Endothelial cell of umbilical vein (primary cell): ENCODE measurements at regions not wholly inside any gene's neighbourhood (a gene's known extent, or its start where the extent isn't known, plus 50 kb on each side); places are given as distances from the start of the nearest gene placed in this dataset.

Source experiments
- BruUV-seq: library from RNA; stranded (reverse); fragments of 400-500 nt; replicated peaks from 2 replicates; lab custom pipeline; 2021; lab: Mats Ljungman, UMichigan
- CTCF ChIA-PET: fragments of 300-600, 350-600 bp; sonication (Branson Sonifier 250); formaldehyde crosslinking; loops from one replicate; lab custom pipeline; 2021; ENCODE audit warnings: antibody characterized with exemption, inconsistent platforms; lab: Charles Lee
- POLR2A ChIA-PET: fragments of 300-600, 350-600 bp; sonication (Branson Sonifier 250); formaldehyde crosslinking; loops from one replicate; lab custom pipeline; 2021; ENCODE audit warnings: antibody characterized with exemption, inconsistent platforms; lab: Charles Lee
- DNase-seq: peaks from one replicate; pipeline ENCODE4 v3.0.0-alpha.2; 2011; ENCODE audit warnings: low read depth, low spot score
- FAIRE-seq: peaks from 2 replicates; lab custom pipeline; 2011; peaks lifted over from hg19 to GRCh38; lab: Jason Lieb, UNC
- H2AFZ ChIP-seq: 2 replicates; pipeline ENCODE4 v1.6.0; 2012; ENCODE audit warnings: low read depth, low read length, control low read depth, inconsistent platforms
- H3K27ac ChIP-seq: 2 replicates; pipeline ENCODE4 v1.5.1; 2011; ENCODE audit warnings: low read depth, mild to moderate bottlenecking, control low read depth, low read length, moderate library complexity; ENCODE audit not compliant: insufficient read depth
- H3K27me3 ChIP-seq, 2 experiments: 2 replicates each; pipeline versions ENCODE4 v1.6.0 to v1.6.1; 2011; ENCODE audit warnings: low read length in 2 of 2, mixed read lengths in 1 of 2; ENCODE audit not compliant: control insufficient read depth in 2 of 2, insufficient read depth in 2 of 2
- H3K36me3 ChIP-seq, 2 experiments: 2 replicates in 1 of 2; 3 replicates in 1 of 2; pipeline ENCODE4 v1.5.1; 2011; ENCODE audit warnings: low read length in 2 of 2, mild to moderate bottlenecking in 1 of 2, moderate library complexity in 1 of 2; ENCODE audit not compliant: control insufficient read depth in 2 of 2, insufficient read depth in 2 of 2; ENCODE audit errors: extremely low read depth in 1 of 2
- H3K4me1 ChIP-seq: 3 replicates; pipeline ENCODE4 v1.5.1; 2011; ENCODE audit warnings: mild to moderate bottlenecking, low read length; ENCODE audit not compliant: control insufficient read depth, insufficient read depth; ENCODE audit errors: extremely low read depth
- H3K4me2 ChIP-seq: 2 replicates; pipeline ENCODE4 v1.6.1; 2011; ENCODE audit warnings: low read length, control low read depth, mixed read lengths; ENCODE audit not compliant: insufficient read depth
- H3K4me3 ChIP-seq, 3 experiments: fragments of 200-600 bp in 1 of 3; sonication (generic), shearing (Covaris generic) in 1 of 3; replicated peaks in 1 of 3; 2 replicates each; pipeline ENCODE4 v1.5.1; 2011 to 2016; ENCODE audit warnings: control low read depth in 3 of 3, low read length in 3 of 3, mild to moderate bottlenecking in 2 of 3, inconsistent platforms in 1 of 3, low read depth in 1 of 3, moderate library complexity in 1 of 3; ENCODE audit not compliant: insufficient read depth in 1 of 3
- H3K79me2 ChIP-seq: 2 replicates; pipeline ENCODE4 v1.6.0; 2012; ENCODE audit warnings: low read length, inconsistent platforms; ENCODE audit not compliant: control insufficient read depth, insufficient read depth
- H3K9ac ChIP-seq: replicated peaks from 2 replicates; pipeline ENCODE3; 2011; ENCODE audit warnings: low read length, control low read depth; ENCODE audit not compliant: insufficient read depth; ENCODE audit errors: extremely low read depth
- H3K9me1 ChIP-seq: replicated peaks from 3 replicates; pipeline ENCODE4 v1.6.0; 2011; ENCODE audit warnings: mild to moderate bottlenecking, low read length; ENCODE audit not compliant: control insufficient read depth, insufficient read depth; ENCODE audit errors: extremely low read depth
- H3K9me3 ChIP-seq: replicated peaks from 2 replicates; pipeline ENCODE4 v1.5.1; 2012; ENCODE audit warnings: low read length, inconsistent platforms; ENCODE audit not compliant: control insufficient read depth, insufficient read depth
- H4K20me1 ChIP-seq: replicated peaks from 2 replicates; pipeline ENCODE3; 2011; ENCODE audit warnings: mild to moderate bottlenecking, low read length; ENCODE audit not compliant: control insufficient read depth, insufficient read depth; ENCODE audit errors: extremely low read depth
- CTCF ChIP-seq, 2 donors: IDR thresholded peaks; 1 replicate in 1 of 2; 2 replicates in 1 of 2; pipeline ENCODE4 v1.5.1; 2011; ENCODE audit warnings: low read length in 2 of 2, mild to moderate bottlenecking in 2 of 2, moderate library complexity in 2 of 2, control low read depth in 1 of 2, inconsistent platforms in 1 of 2, low read depth in 1 of 2; ENCODE audit not compliant: insufficient read depth in 1 of 2; ENCODE audit errors: extremely low read depth in 1 of 2
- EZH2 ChIP-seq: IDR thresholded peaks from 2 replicates; pipeline ENCODE4 v1.6.1; 2012; ENCODE audit warnings: borderline replicate concordance, low read depth, mild to moderate bottlenecking, moderate library complexity, low read length, inconsistent platforms; ENCODE audit not compliant: severe bottlenecking
- FOS ChIP-seq: IDR thresholded peaks from 2 replicates; pipeline ENCODE4 v1.6.1; 2011; ENCODE audit warnings: mild to moderate bottlenecking, low read length, moderate library complexity, borderline replicate concordance; ENCODE audit not compliant: insufficient read depth
- GATA2 ChIP-seq: IDR thresholded peaks from 2 replicates; pipeline ENCODE4 v1.7.0; 2011; ENCODE audit warnings: low read depth, mild to moderate bottlenecking, moderate library complexity, mixed read lengths, low read length; ENCODE audit not compliant: insufficient read length, insufficient read depth
- JUN ChIP-seq: IDR thresholded peaks from 2 replicates; pipeline ENCODE4 v1.6.1; 2011; ENCODE audit warnings: borderline replicate concordance, low read depth; ENCODE audit not compliant: insufficient read length, insufficient read depth
- MYC ChIP-seq: IDR thresholded peaks from one replicate; pipeline ENCODE4 v1.6.1; 2011; ENCODE audit warnings: mild to moderate bottlenecking, low read depth, low read length
- POLR2A ChIP-seq: IDR thresholded peaks from 2 replicates; pipeline ENCODE4 v1.6.1; 2012; ENCODE audit warnings: low read depth, mild to moderate bottlenecking, control low read depth, low read length
- POLR2AphosphoS5 ChIP-seq: IDR thresholded peaks from 2 replicates; pipeline ENCODE4 v1.6.1; 2012; ENCODE audit warnings: low read depth, mild to moderate bottlenecking, control low read depth, low read length, moderate library complexity; ENCODE audit not compliant: insufficient read depth
- dilution Hi-C: fragments of 300-500 bp; cut with MboI; formaldehyde crosslinking; loops from one replicate; pipeline ENCODE4 v1.15.0; 2019; ENCODE audit warnings: low sequenced_read_pairs; ENCODE audit not compliant: extremely low pct_ligation_motif_present
- intact Hi-C: fragments of 100-400 bp; cut with micrococcal nuclease; formaldehyde crosslinking; loops from one replicate; pipeline ENCODE4 v1.10.0; 2022
- TF ChIP-seq, protein P1 (sequence below): IDR thresholded peaks from 2 replicates; pipeline ENCODE4 v1.6.1; 2011; ENCODE audit not compliant: insufficient read depth, insufficient read length

DNA sequence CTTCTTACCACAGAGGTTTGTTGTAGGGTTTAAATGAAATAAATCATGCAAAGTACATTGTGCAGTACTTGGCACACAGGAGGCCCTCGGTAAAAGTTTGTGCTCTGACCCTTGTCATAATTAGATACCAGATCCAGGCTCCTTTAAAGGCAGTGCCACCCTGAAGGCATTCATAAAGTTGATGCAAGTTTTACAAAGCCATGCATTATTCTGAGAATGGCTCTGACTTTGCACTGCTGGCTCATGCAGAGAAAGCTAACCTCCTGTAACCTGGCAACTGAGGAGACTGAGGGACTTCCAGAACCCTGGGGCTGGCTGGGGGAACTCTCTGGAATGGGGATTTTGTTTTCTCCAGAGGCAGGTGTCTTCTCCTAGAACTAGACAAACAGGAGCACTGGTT lies 570.9 kb downstream of the CCSER2 start:
- dilution Hi-C loops (no loop called here), intact Hi-C loops (no loop called here)
- no peaks in the 10 kb centered on the region for H3K9me1 ChIP-seq
- H3K27ac ChIP-seq: no peak overlapping the region
- H3K4me2 ChIP-seq: no peak overlapping the region
- no peaks in the 10 kb centered on the region for H3K4me1 ChIP-seq
- no peak overlapping the region for H2AFZ ChIP-seq
- no TSS peak for BruUV-seq
- ChIA-PET CTCF (no interaction called here), POLR2A (no interaction called here)
- DNase-seq (no peak), FAIRE-seq (no peak)
- no peak overlapping the region for H3K9ac ChIP-seq
- no peaks in the 10 kb centered on the region for H3K9me3 ChIP-seq
- H3K36me3 ChIP-seq: no peaks in the 10 kb centered on the region
- no peak for TF ChIP-seq POLR2AphosphoS5
- TF ChIP-seq POLR2A: no peak
- TF ChIP-seq FOS: no peak
- no peak for TF ChIP-seq CTCF (IDR thresholded peaks at IDR 0.05; ENCODE audit: extremely low read depth in 1 of 2, insufficient read depth in 1 of 2, low read depth in 1 of 2, low read length in 2 of 2)
- no peak for TF ChIP-seq GATA2
- TF ChIP-seq MYC: no peak
- TF ChIP-seq JUN: no peak
- no peak for TF ChIP-seq EZH2
- TF ChIP-seq, protein P1, sequence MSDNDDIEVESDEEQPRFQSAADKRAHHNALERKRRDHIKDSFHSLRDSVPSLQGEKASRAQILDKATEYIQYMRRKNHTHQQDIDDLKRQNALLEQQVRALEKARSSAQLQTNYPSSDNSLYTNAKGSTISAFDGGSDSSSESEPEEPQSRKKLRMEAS: no peak
- no peak overlapping the region for H3K4me3 ChIP-seq
- no peaks in the 10 kb centered on the region for H4K20me1 ChIP-seq
- H3K27me3 ChIP-seq: no peaks in the 10 kb centered on the region
- H3K79me2 ChIP-seq: no peaks in the 10 kb centered on the region
